HEK293 (cell line): ENCODE measurements at regions not wholly inside any gene's neighbourhood (a gene's known extent, or its start where the extent isn't known, plus 50 kb on each side); places are given as distances from the start of the nearest gene placed in this dataset.

Experiments used
- CTCF ChIA-PET: fragments of 350-600 bp; formaldehyde crosslinking; extraction: SDS; loops from one replicate; lab custom pipeline; 2021; ENCODE audit warnings: antibody characterized with exemption; lab: Yijun Ruan, JAX
- POLR2A ChIA-PET: fragments of 300-600 bp; formaldehyde crosslinking; extraction: SDS; loops from one replicate; lab custom pipeline; 2020; ENCODE audit warnings: antibody characterized with exemption, inconsistent platforms; lab: Yijun Ruan, JAX
- H3K27ac ChIP-seq: fragments of 200-500 bp; sonication (Bioruptor generic); 2 replicates; pipeline ENCODE4 v1.5.1; 2014; ENCODE audit warnings: low read depth, low read length, control low read depth, inconsistent platforms; ENCODE audit errors: extremely low read depth
- H3K36me3 ChIP-seq, 2 experiments: fragments of 200-500 bp in 1 of 2; sonication (Bioruptor generic) in 1 of 2; 1 replicate in 1 of 2; 2 replicates in 1 of 2; pipeline ENCODE4 v1.5.1; 2014 to 2017; ENCODE audit warnings: inconsistent platforms in 2 of 2, low read length in 2 of 2; ENCODE audit not compliant: control insufficient read depth in 2 of 2, insufficient read depth in 1 of 2
- H3K4me1 ChIP-seq: fragments of 200-500 bp; sonication (Bioruptor generic); 2 replicates; pipeline ENCODE4 v1.5.1; 2014; ENCODE audit warnings: mild to moderate bottlenecking, low read length, inconsistent platforms; ENCODE audit not compliant: control insufficient read depth, insufficient read depth
- H3K4me3 ChIP-seq: 2 replicates; pipeline ENCODE4 v1.5.1; 2011; ENCODE audit warnings: low read depth, mild to moderate bottlenecking, control low read depth, low read length, moderate library complexity
- H3K9me3 ChIP-seq: fragments of 200-500 bp; sonication (Bioruptor generic); 2 replicates; pipeline ENCODE4 v1.5.1; 2014; ENCODE audit warnings: low read depth, low read length, inconsistent platforms; ENCODE audit not compliant: control insufficient read depth, insufficient read depth
- CTCF ChIP-seq: fragments of 450-650 bp; formaldehyde crosslinking; IDR thresholded peaks from 2 replicates; pipeline ENCODE4 v1.5.1; 2016; ENCODE audit warnings: missing biosample characterization, missing genetic modification characterization
- GLIS2 ChIP-seq: fragments of 450-650 bp; formaldehyde crosslinking; IDR thresholded peaks from 2 replicates; pipeline ENCODE4 v1.5.1; 2016; ENCODE audit warnings: missing biosample characterization, missing genetic modification characterization
- PRDM6 ChIP-seq: fragments of 450-650 bp; formaldehyde crosslinking; IDR thresholded peaks from 2 replicates; pipeline ENCODE4 v1.5.1; 2017; ENCODE audit warnings: missing biosample characterization, missing genetic modification characterization
- TSHZ1 ChIP-seq: fragments of 450-650 bp; formaldehyde crosslinking; IDR thresholded peaks from 2 replicates; pipeline ENCODE4 v1.5.1; 2016; ENCODE audit warnings: missing biosample characterization, missing genetic modification characterization, borderline replicate concordance
- ZBTB17 ChIP-seq: fragments of 450-650 bp; formaldehyde crosslinking; IDR thresholded peaks from 2 replicates; pipeline ENCODE4 v1.5.1; 2016; ENCODE audit warnings: missing biosample characterization, missing genetic modification characterization
- ZNF202 ChIP-seq: fragments of 450-650 bp; formaldehyde crosslinking; IDR thresholded peaks from 2 replicates; pipeline ENCODE4 v1.5.1; 2016; ENCODE audit warnings: missing biosample characterization, missing genetic modification characterization, borderline replicate concordance
- ZNF211 ChIP-seq: fragments of 450-650 bp; formaldehyde crosslinking; IDR thresholded peaks from 2 replicates; pipeline ENCODE4 v1.5.1; 2016; ENCODE audit warnings: low read depth, missing biosample characterization, missing genetic modification characterization
- ZNF24 ChIP-seq: fragments of 450-650 bp; formaldehyde crosslinking; IDR thresholded peaks from 2 replicates; pipeline ENCODE4 v1.5.1; 2016; ENCODE audit warnings: missing biosample characterization, missing genetic modification characterization
- ZNF26 ChIP-seq: fragments of 450-650 bp; formaldehyde crosslinking; IDR thresholded peaks from 2 replicates; pipeline ENCODE4 v1.5.1; 2016; ENCODE audit warnings: missing biosample characterization, missing genetic modification characterization
- ZNF302 ChIP-seq: fragments of 450-650 bp; formaldehyde crosslinking; IDR thresholded peaks from 2 replicates; pipeline ENCODE4 v1.5.1; 2016; ENCODE audit warnings: missing biosample characterization, missing genetic modification characterization, low read depth
- ZNF324 ChIP-seq: fragments of 450-650 bp; formaldehyde crosslinking; IDR thresholded peaks from 2 replicates; pipeline ENCODE4 v1.5.1; 2016; ENCODE audit warnings: missing biosample characterization, missing genetic modification characterization
- ZNF510 ChIP-seq: fragments of 450-650 bp; formaldehyde crosslinking; IDR thresholded peaks from 2 replicates; pipeline ENCODE4 v1.5.1; 2018; ENCODE audit warnings: mild to moderate bottlenecking, missing genetic modification characterization, missing biosample characterization; ENCODE audit not compliant: insufficient replicate concordance
- ZNF514 ChIP-seq: fragments of 450-650 bp; formaldehyde crosslinking; IDR thresholded peaks from 2 replicates; pipeline ENCODE4 v1.5.1; 2016; ENCODE audit warnings: missing biosample characterization, missing genetic modification characterization
- ZNF548 ChIP-seq: fragments of 450-650 bp; formaldehyde crosslinking; IDR thresholded peaks from 2 replicates; pipeline ENCODE4 v1.5.1; 2016; ENCODE audit warnings: missing biosample characterization, missing genetic modification characterization
- ZNF596 ChIP-seq: fragments of 450-650 bp; IDR thresholded peaks from 2 replicates; pipeline ENCODE4 v1.5.0; 2018; ENCODE audit warnings: missing biosample characterization, mild to moderate bottlenecking, missing genetic modification characterization, moderate library complexity
- ZNF654 ChIP-seq: fragments of 450-650 bp; formaldehyde crosslinking; IDR thresholded peaks from 2 replicates; pipeline ENCODE4 v1.5.1; 2016; ENCODE audit warnings: low read depth, missing biosample characterization, missing genetic modification characterization
- ZNF843 ChIP-seq: fragments of 450-650 bp; formaldehyde crosslinking; IDR thresholded peaks from 2 replicates; pipeline ENCODE4 v1.5.1; 2016; ENCODE audit warnings: missing biosample characterization, missing genetic modification characterization

- no peak overlapping the region for H3K4me3 ChIP-seq
- no peaks in the 10 kb centered on the region for H3K36me3 ChIP-seq
- no peaks in the 10 kb centered on the region for H3K4me1 ChIP-seq
- POLR2A ChIA-PET: no interaction called here
- CTCF ChIA-PET: interaction anchor here (0.6 kb wide), 1 partner anchor 20 kb away, joined by 3 read pairs; no protein-coding TSS in a partner anchor
- H3K27ac ChIP-seq: no peak overlapping the region
- TF ChIP-seq ZNF514 (tag by site-specific recombination) (no peak), ZNF202 (no peak), ZNF24 (tag by site-specific recombination) (no peak), ZNF654 (tag by site-specific recombination) (no peak), TSHZ1 (no peak), GLIS2 (tag by site-specific recombination) (no peak), ZNF596 (tag by site-specific recombination) (no peak)
- H3K9me3 ChIP-seq: no peaks in the 10 kb centered on the region
These were observed 194.8 kb upstream of the PFN2 start for GRCh38 chr3:150165396-150166094.

GRCh38 chr3:150161011-150161410 lies 190.3 kb upstream of the PFN2 start:
- no peaks in the 10 kb centered on the region for H3K9me3 ChIP-seq
- H3K27ac ChIP-seq: no peak overlapping the region
- ChIA-PET POLR2A (no interaction called here), CTCF (interaction anchor here (0.6 to 1.0 kb wide), 3 partner anchors 7 to 193 kb away, joined by 3 to 4 read pairs (median 3); no protein-coding TSS in a partner anchor)
- H3K36me3 ChIP-seq: no peaks in the 10 kb centered on the region
- no peak overlapping the region for H3K4me3 ChIP-seq
- TF ChIP-seq ZNF548: no peak
- H3K4me1 ChIP-seq: no peaks in the 10 kb centered on the region

- no peaks in the 10 kb centered on the region for H3K4me1 ChIP-seq
- H3K9me3 ChIP-seq: no peaks in the 10 kb centered on the region
- no peak overlapping the region for H3K4me3 ChIP-seq
- H3K27ac ChIP-seq: no peak overlapping the region
- POLR2A ChIA-PET: no interaction called here
- no peaks in the 10 kb centered on the region for H3K36me3 ChIP-seq
- TF ChIP-seq ZBTB17 (tag by site-specific recombination) (peak; percentile 56), PRDM6 (tag by site-specific recombination) (no peak)
- CTCF ChIA-PET: interaction anchor here (0.6 to 1.3 kb wide), 2 partner anchors 9 to 176 kb away, joined by 3 read pairs; no protein-coding TSS in a partner anchor
These were observed 188.4 kb upstream of the PFN2 start for GRCh38 chr3:150158943-150159625.

- Histone ChIP-seq H3K27ac (no peak overlapping the region), H3K4me1 (no peaks in the 10 kb centered on the region), H3K36me3 (no peaks in the 10 kb centered on the region), H3K4me3 (no peak overlapping the region), H3K9me3 (no peaks in the 10 kb centered on the region)
- ChIA-PET POLR2A (no interaction called here), CTCF (no interaction called here)
- TF ChIP-seq ZNF324 (no peak), ZNF843 (tag by site-specific recombination) (no peak), ZNF302 (tag by site-specific recombination) (no peak), ZNF510 (tag by site-specific recombination) (no peak), CTCF (no peak), ZNF26 (tag by site-specific recombination) (no peak), ZNF211 (tag by site-specific recombination) (no peak)
These were observed 181.9 kb upstream of the PFN2 start for GRCh38 chr3:150152567-150152966.
